ENCODE measurements at regions not wholly inside any gene's neighbourhood (a gene's known extent, or its start where the extent isn't known, plus 50 kb on each side); places are given as distances from the start of the nearest gene placed in this dataset.

GRCh38 chr2:126312579-126312978 is 343.4 kb upstream of the GYPC start:
- Mint-ChIP-seq H3K27ac (ENCODE audit: low read depth, unreplicated experiment) (no peak overlapping the region), H3K9me3 (ENCODE audit: unreplicated experiment) (peaks cover 8% of the 10 kb centered on the region), H3K4me3 (ENCODE audit: unreplicated experiment) (no peak overlapping the region), H3K27me3 (ENCODE audit: insufficient read depth, unreplicated experiment) (no peaks in the 10 kb centered on the region), H3K4me1 (ENCODE audit: insufficient read depth, unreplicated experiment) (no peaks in the 10 kb centered on the region), H3K36me3 (ENCODE audit: insufficient read depth, unreplicated experiment) (no peaks in the 10 kb centered on the region)
- BruUV-seq (replicated peaks), result no TSS peak
- ChIA-PET CTCF (no interaction called here), POLR2A (no interaction called here)
- intact Hi-C loops (cut with micrococcal nuclease), result no loop called here
- TF ChIP-seq CTCF (IDR thresholded peaks at IDR 0.05; ENCODE audit: unreplicated experiment), result no peak
- no peak for DNase-seq (ENCODE audit: unreplicated experiment)

- no peaks in the 10 kb centered on the region for H3K36me3 Mint-ChIP-seq (ENCODE audit: insufficient read depth, unreplicated experiment)
- no peaks in the 10 kb centered on the region for H3K4me1 Mint-ChIP-seq (ENCODE audit: insufficient read depth, unreplicated experiment)
- no peak for DNase-seq (ENCODE audit: unreplicated experiment)
- H3K27ac Mint-ChIP-seq (ENCODE audit: low read depth, unreplicated experiment), result no peak overlapping the region
- H3K27me3 Mint-ChIP-seq (ENCODE audit: insufficient read depth, unreplicated experiment), result no peaks in the 10 kb centered on the region
- H3K9me3 Mint-ChIP-seq (ENCODE audit: unreplicated experiment), result peaks cover 8% of the 10 kb centered on the region
- BruUV-seq (replicated peaks), result no TSS peak
- POLR2A ChIA-PET, result interaction anchor here (0.7 kb wide), 2 partner anchors 47 to 234 kb away, joined by 3 read pairs; no protein-coding TSS in a partner anchor
- intact Hi-C loops (cut with micrococcal nuclease), result no loop called here
- TF ChIP-seq CTCF (IDR thresholded peaks at IDR 0.05; ENCODE audit: unreplicated experiment), result no peak
- no peak overlapping the region for H3K4me3 Mint-ChIP-seq (ENCODE audit: unreplicated experiment)
- CTCF ChIA-PET, result interaction anchor here (0.6 to 1.2 kb wide), 4 partner anchors 24 to 1239 kb away, joined by 3 read pairs; no protein-coding TSS in a partner anchor
These were observed 340.1 kb upstream of the GYPC start for GRCh38 chr2:126315828-126316227.

- CTCF ChIA-PET, result no interaction called here
- POLR2A ChIA-PET, result no interaction called here
- H3K36me3 Mint-ChIP-seq (ENCODE audit: insufficient read depth, unreplicated experiment), result no peaks in the 10 kb centered on the region
- no peak overlapping the region for H3K27ac Mint-ChIP-seq (ENCODE audit: low read depth, unreplicated experiment)
- H3K9me3 Mint-ChIP-seq (ENCODE audit: unreplicated experiment), result peaks cover 8% of the 10 kb centered on the region
- no peaks in the 10 kb centered on the region for H3K27me3 Mint-ChIP-seq (ENCODE audit: insufficient read depth, unreplicated experiment)
- no TSS peak for BruUV-seq (replicated peaks)
- no peak overlapping the region for H3K4me3 Mint-ChIP-seq (ENCODE audit: unreplicated experiment)
- H3K4me1 Mint-ChIP-seq (ENCODE audit: insufficient read depth, unreplicated experiment), result no peaks in the 10 kb centered on the region
- intact Hi-C loops (cut with micrococcal nuclease), result no loop called here
- peak; percentile 16 for DNase-seq (ENCODE audit: unreplicated experiment)
- no peak for TF ChIP-seq CTCF (IDR thresholded peaks at IDR 0.05; ENCODE audit: unreplicated experiment)
These were observed 338.0 kb upstream of the GYPC start for GRCh38 chr2:126317790-126318431.

- no TSS peak for BruUV-seq (replicated peaks)
- intact Hi-C loops (cut with micrococcal nuclease), result no loop called here
- Mint-ChIP-seq H3K36me3 (ENCODE audit: insufficient read depth, unreplicated experiment) (no peaks in the 10 kb centered on the region), H3K27me3 (ENCODE audit: insufficient read depth, unreplicated experiment) (no peaks in the 10 kb centered on the region), H3K4me1 (ENCODE audit: insufficient read depth, unreplicated experiment) (no peaks in the 10 kb centered on the region), H3K27ac (ENCODE audit: low read depth, unreplicated experiment) (no peak overlapping the region), H3K9me3 (ENCODE audit: unreplicated experiment) (peaks cover 8% of the 10 kb centered on the region), H3K4me3 (ENCODE audit: unreplicated experiment) (no peak overlapping the region)
- POLR2A ChIA-PET, result interaction anchor here (0.6 kb wide), 1 partner anchor 1157 kb away, joined by 3 read pairs; no protein-coding TSS in a partner anchor
- CTCF ChIA-PET, result no interaction called here
- DNase-seq (ENCODE audit: unreplicated experiment), result no peak
- TF ChIP-seq CTCF (IDR thresholded peaks at IDR 0.05; ENCODE audit: unreplicated experiment), result no peak
These were observed 333.6 kb upstream of the GYPC start for GRCh38 chr2:126322342-126322741.

Measured in MCF 10A (cell line).